Prostate gland (tissue), 2 donors: ENCODE measurements at regions not wholly inside any gene's neighbourhood (a gene's known extent, or its start where the extent isn't known, plus 50 kb on each side); places are given as distances from the start of the nearest gene placed in this dataset.

Experiments used
- CTCF ChIP-seq, 4 experiments: fragments of 200-600 bp in 2 of 4; fragments of 450-650 bp in 2 of 4; sonication (generic) in 2 of 4; IDR thresholded peaks; 1 replicate in 3 of 4; 2 replicates in 1 of 4; pipeline ENCODE4 v1.5.1; 2016 to 2019; ENCODE audit warnings: antibody characterized with exemption in 4 of 4, mild to moderate bottlenecking in 2 of 4, moderate library complexity in 2 of 4
- POLR2AphosphoS5 ChIP-seq: sonication (generic); formaldehyde crosslinking; IDR thresholded peaks from one replicate; pipeline ENCODE4 v1.6.1; 2017; ENCODE audit warnings: antibody characterized with exemption

- TF ChIP-seq CTCF (IDR thresholded peaks at IDR 0.05) (no peak), POLR2AphosphoS5 (no peak)
These were observed 154.4 kb downstream of the PTPRU start for GRCh38 chr1:29390491-29391361.
